SU-DHL-6 (cell line): ENCODE measurements at regions not wholly inside any gene's neighbourhood (a gene's known extent, or its start where the extent isn't known, plus 50 kb on each side); places are given as distances from the start of the nearest gene placed in this dataset.

Source experiments
- H2AFZ ChIP-seq: fragments of 200-600 bp; sonication (generic); 2 replicates; pipeline ENCODE4 v1.6.1; 2014; ENCODE audit warnings: low read depth, mild to moderate bottlenecking, moderate library complexity, mixed read lengths, antibody characterized with exemption, low read length; ENCODE audit not compliant: severe bottlenecking
- H3F3A ChIP-seq: fragments of 200-600 bp; shearing (Covaris generic); 2 replicates; pipeline ENCODE4 v1.6.0; 2016; ENCODE audit warnings: antibody characterized with exemption, mild to moderate bottlenecking; ENCODE audit not compliant: insufficient read depth
- H3K27ac ChIP-seq: fragments of 200-600 bp; sonication (generic); 2 replicates; pipeline ENCODE4 v1.5.1; 2016; ENCODE audit warnings: low read depth, mild to moderate bottlenecking, low read length, moderate library complexity, mixed read lengths
- H3K27me3 ChIP-seq: fragments of 200-600 bp; sonication (generic), shearing (Covaris generic); 2 replicates; pipeline ENCODE4 v1.6.0; 2014; ENCODE audit warnings: mild to moderate bottlenecking, low read length
- H3K36me3 ChIP-seq: fragments of 200-600 bp; sonication (generic); 2 replicates; pipeline ENCODE4 v1.6.1; 2014; ENCODE audit warnings: mild to moderate bottlenecking, low read length, mixed read lengths
- H3K4me2 ChIP-seq: fragments of 300-600, 200-600 bp; shearing (Covaris generic), sonication (generic); 2 replicates; pipeline ENCODE4 v1.6.0; 2014; ENCODE audit warnings: low read length, low read depth, mild to moderate bottlenecking; ENCODE audit not compliant: poor library complexity, severe bottlenecking
- H3K4me3 ChIP-seq: fragments of 200-600 bp; sonication (generic); 2 replicates; pipeline ENCODE4 v1.5.1; 2014; ENCODE audit warnings: antibody characterized with exemption, low read length, mild to moderate bottlenecking, mixed read lengths; ENCODE audit not compliant: insufficient read depth, poor library complexity, severe bottlenecking
- H3K79me2 ChIP-seq: fragments of 200-600 bp; sonication (generic); 2 replicates; pipeline ENCODE4 v1.6.1; 2014; ENCODE audit warnings: mild to moderate bottlenecking, low read length, moderate library complexity; ENCODE audit not compliant: insufficient read depth
- H3K9ac ChIP-seq: fragments of 200-600 bp; sonication (generic); 2 replicates; pipeline ENCODE4 v1.7.0; 2014; ENCODE audit warnings: mild to moderate bottlenecking, low read length
- H3K9me2 ChIP-seq: fragments of 200-600 bp; sonication (generic); replicated peaks from 2 replicates; pipeline ENCODE4 v1.6.1; 2014; ENCODE audit warnings: low read length; ENCODE audit not compliant: insufficient read depth
- H3K9me3 ChIP-seq: fragments of 200-600 bp; sonication (generic); 2 replicates; pipeline ENCODE4 v1.6.1; 2014; ENCODE audit warnings: low read length, mixed read lengths; ENCODE audit not compliant: insufficient read depth
- H4K20me1 ChIP-seq: fragments of 200-600 bp; sonication (generic); 2 replicates; pipeline ENCODE4 v1.6.1; 2014; ENCODE audit warnings: low read depth, mild to moderate bottlenecking, antibody characterized with exemption, low read length, moderate library complexity, mixed read lengths
- EZH2phosphoT487 ChIP-seq: fragments of 200-600 bp; sonication (generic), shearing (Covaris generic); conservative IDR thresholded peaks from 2 replicates; pipeline ENCODE4 v1.6.1; 2018; ENCODE audit warnings: mild to moderate bottlenecking, antibody characterized with exemption, low read length, moderate library complexity, mixed read lengths
- TF ChIP-seq, protein P1 (sequence below): fragments of 200-600 bp; sonication (generic); IDR thresholded peaks from one replicate; pipeline ENCODE4 v1.5.1; 2017; ENCODE audit warnings: antibody characterized with exemption, mild to moderate bottlenecking, low read length, moderate library complexity; ENCODE audit not compliant: insufficient read depth, poor library complexity, severe bottlenecking

DNA sequence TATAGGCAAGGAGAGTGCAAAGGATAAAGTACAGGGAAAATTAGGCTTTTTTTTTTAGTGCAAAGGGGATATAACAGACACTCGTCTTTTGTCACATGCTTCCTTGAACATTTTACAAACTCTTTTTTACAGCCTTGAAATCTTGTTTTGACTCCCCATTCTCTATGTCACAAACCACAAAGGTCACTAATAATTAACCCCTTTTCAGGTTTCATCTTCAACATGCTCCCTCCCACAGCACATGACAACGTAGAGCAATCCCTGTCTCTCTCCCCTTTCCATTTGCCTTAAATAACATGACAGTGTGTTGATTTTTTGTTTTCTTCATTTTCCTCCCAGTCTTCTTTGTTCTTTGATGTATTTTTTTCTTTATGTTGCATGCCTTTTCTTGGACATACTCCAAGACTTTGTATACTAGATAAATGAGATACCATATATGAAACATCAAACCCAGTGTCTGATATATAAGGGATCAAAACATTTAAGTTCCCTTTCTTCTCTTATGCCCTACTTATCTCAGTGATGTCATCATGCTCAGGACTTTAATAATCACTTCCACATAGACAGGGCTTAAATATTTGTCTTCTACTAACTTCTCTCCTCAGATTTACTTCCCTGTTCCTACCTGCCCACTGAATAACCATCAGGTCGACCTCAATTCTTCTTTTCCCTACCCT lies 378.7 kb upstream of the HSF2 start:
- Histone ChIP-seq H3F3A (no peaks in the 10 kb centered on the region), H3K9me3 (no peaks in the 10 kb centered on the region), H3K4me2 (no peak overlapping the region), H3K4me3 (no peak overlapping the region), H4K20me1 (no peaks in the 10 kb centered on the region), H3K79me2 (no peaks in the 10 kb centered on the region), H3K36me3 (no peaks in the 10 kb centered on the region), H3K27me3 (no peaks in the 10 kb centered on the region), H3K27ac (no peak overlapping the region), H2AFZ (no peak overlapping the region), H3K9me2 (no peaks in the 10 kb centered on the region), H3K9ac (no peak overlapping the region)
- TF ChIP-seq, protein P1, sequence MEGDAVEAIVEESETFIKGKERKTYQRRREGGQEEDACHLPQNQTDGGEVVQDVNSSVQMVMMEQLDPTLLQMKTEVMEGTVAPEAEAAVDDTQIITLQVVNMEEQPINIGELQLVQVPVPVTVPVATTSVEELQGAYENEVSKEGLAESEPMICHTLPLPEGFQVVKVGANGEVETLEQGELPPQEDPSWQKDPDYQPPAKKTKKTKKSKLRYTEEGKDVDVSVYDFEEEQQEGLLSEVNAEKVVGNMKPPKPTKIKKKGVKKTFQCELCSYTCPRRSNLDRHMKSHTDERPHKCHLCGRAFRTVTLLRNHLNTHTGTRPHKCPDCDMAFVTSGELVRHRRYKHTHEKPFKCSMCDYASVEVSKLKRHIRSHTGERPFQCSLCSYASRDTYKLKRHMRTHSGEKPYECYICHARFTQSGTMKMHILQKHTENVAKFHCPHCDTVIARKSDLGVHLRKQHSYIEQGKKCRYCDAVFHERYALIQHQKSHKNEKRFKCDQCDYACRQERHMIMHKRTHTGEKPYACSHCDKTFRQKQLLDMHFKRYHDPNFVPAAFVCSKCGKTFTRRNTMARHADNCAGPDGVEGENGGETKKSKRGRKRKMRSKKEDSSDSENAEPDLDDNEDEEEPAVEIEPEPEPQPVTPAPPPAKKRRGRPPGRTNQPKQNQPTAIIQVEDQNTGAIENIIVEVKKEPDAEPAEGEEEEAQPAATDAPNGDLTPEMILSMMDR: no peak
- no peak for TF ChIP-seq EZH2phosphoT487

DNA sequence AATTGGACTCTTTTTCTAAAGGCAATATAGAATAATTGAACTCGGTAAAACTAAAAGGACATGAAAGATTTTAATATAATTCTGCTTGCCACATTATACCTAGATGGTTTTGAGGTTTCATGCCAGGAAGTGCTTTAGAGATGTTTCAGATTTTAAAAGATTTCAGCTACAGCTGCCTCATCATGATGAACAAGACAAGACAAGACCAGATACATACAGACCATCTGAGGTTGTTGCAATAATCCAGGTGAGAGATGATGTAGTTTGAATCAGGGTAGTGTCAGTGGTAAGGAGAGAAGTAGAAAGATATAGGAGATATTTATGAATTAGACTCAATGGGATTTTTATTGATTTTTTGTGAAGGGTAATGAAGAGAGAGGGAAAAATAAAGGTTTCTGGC lies 374.3 kb upstream of the HSF2 start:
- Histone ChIP-seq H3K4me2 (no peak overlapping the region), H3K9me2 (no peaks in the 10 kb centered on the region), H3K9ac (no peak overlapping the region), H4K20me1 (no peaks in the 10 kb centered on the region), H3F3A (no peaks in the 10 kb centered on the region), H3K79me2 (no peaks in the 10 kb centered on the region), H3K27ac (no peak overlapping the region), H3K4me3 (no peak overlapping the region), H3K36me3 (no peaks in the 10 kb centered on the region), H3K27me3 (no peaks in the 10 kb centered on the region; the same call in 1 of the 2 replicates), H3K9me3 (no peaks in the 10 kb centered on the region), H2AFZ (no peak overlapping the region)
- TF ChIP-seq, protein P1: no peak

DNA sequence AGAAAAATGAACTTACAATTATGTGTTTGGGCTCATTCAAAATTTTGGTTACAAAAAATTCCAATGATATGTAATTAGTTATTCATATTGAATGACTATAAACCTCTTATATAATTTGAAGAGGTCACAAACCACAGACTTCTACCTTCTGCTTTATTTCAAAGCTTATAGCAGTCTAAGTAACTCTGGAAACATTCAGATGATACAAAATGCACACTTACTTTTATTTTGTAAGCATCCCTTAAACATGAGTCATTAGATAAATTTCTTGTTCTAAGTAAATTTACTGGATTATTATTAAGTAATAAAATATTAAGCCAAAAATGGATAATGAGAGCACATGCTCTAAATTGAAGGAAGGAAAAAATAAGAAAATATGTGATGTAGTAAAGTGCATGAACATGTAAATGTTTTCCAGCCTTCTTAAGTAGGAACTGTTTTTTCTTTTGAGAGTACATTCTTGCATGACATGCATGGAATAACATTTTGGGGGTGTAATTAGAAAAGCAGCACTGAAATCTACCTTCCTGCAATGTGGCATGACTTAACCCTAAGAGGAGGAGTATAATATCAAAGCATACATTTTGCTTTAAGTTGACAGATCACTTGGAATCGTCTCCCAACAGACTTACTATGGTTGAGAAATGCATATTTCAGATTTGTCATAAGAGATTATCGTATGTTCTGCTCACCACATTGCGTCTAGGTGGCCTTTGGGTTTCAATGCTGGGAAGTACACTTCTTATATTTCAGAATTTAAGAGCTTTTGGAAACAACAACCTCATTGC lies 372.7 kb upstream of the HSF2 start:
- TF ChIP-seq, protein P1: no peak
- no peak for TF ChIP-seq EZH2phosphoT487
- Histone ChIP-seq H3K9me2 (no peaks in the 10 kb centered on the region), H3K4me2 (no peak overlapping the region), H3K27ac (no peak overlapping the region), H3K9ac (no peak overlapping the region), H3K27me3 (no peaks in the 10 kb centered on the region; the same call in 1 of the 2 replicates), H3K9me3 (no peaks in the 10 kb centered on the region), H3K4me3 (no peak overlapping the region), H3F3A (no peaks in the 10 kb centered on the region), H3K79me2 (no peaks in the 10 kb centered on the region), H4K20me1 (no peaks in the 10 kb centered on the region), H2AFZ (no peak overlapping the region), H3K36me3 (no peaks in the 10 kb centered on the region)
